ENCODE measurements at regions not wholly inside any gene's neighbourhood (a gene's known extent, or its start where the extent isn't known, plus 50 kb on each side); places are given as distances from the start of the nearest gene placed in this dataset.

GRCh38 chr14:34129927-34130552 is 179.2 kb upstream of the EGLN3 start:
- DNase-seq, result no peak

GRCh38 chr14:34128665-34129064 is 177.8 kb upstream of the EGLN3 start:
- DNase-seq, result no peak

DNA sequence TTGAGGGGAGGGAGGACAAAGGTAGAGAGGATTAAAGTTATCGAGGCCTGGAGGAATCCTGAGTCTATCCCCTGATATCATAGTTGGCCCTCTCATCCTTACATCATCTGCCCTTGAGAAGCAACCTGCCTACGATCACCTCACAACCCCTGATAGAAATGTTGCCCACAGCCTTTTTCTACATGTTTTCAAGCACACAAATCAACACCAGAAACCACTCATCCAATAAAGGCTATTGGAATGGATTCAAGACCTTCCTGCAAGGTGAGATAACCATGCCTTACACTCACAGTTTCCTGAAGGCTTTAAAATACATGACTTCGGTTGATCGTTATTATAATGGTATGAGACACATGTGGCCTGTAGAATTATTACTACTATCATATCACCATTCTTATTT is 175.7 kb upstream of the EGLN3 start:
- no peak for DNase-seq

DNA sequence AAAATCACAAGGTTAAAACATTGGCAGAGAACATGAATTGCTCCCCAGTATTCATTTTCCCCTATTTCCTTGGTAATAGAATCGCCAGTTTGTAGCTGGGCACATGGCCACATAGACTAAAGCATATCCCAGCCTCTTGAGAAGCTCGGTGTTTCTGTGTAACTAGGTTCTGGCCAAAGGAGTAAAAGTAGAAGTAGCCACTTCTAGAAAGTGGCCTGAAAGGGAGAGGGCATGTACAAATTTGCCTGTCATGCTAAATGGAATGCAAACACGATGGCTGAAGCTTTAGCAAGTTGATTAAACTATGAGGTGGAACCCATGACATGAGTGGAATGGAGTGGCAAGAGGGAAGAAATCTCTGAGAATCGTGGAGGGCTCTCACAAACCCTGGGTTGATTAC is 173.7 kb upstream of the EGLN3 start:
- DNase-seq, result no peak

- DNase-seq, result no peak
Observed at GRCh38 chr14:34122650-34123049, 171.8 kb upstream of the EGLN3 start.

DNA sequence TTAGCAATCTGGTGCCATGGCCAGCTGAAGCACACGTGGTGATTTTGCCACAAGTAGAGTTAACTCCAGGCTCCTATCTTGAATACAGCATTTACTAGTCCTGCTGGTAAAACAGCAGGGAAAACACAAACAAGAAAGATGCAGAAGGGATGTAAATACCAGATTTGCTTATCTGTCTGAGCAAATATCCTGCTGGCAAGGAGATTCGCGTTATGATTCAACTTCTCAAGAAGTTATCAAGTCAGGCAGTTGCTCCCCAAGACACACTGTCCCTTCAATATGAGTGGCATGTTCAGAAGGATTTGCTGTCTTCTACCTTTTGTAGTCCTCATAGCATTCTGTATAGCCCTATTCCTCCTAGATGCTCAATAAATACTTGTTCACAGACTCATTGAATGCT is 171.2 kb upstream of the EGLN3 start:
- no peak for DNase-seq

DNA sequence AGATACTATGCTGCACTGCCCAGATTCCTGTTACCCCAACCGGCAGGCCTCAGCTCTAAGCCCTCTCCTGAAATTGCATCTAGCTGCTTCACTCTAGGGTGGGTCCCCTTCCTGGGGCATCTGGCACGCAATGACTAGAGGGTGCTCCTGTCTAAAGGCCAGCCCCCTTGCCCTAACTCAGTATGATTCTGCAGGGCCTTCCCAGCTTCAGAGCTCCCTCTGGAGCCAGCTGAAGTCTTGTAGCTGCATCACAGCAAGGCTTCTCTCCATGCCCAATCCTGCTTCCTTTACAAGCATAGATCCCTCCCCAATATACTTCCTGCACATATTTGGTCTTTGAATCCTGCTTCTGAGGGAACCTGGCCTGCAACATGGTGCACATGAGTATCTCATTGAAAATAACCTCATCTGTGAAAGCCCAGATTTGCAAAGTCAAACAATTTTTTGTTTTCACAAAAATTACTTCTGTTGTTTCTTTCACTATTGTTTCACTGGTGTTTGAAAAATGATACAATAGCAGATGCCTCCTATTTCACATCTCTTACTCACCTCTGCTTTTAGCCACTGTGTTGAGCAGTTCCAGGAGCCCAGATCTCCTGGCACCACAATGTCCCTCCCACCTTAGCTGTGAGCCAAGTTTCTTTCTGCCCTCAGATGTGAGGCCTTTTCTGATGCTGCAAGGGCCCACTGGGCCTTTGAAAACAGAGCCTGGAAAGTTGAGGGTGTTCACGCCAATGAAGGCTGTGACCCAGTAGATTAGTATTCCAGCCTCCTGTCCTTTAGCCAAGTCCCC is 169.5 kb upstream of the EGLN3 start:
- no peak for DNase-seq

- DNase-seq, result no peak
Observed at GRCh38 chr14:34119107-34119858, 168.4 kb upstream of the EGLN3 start.

DNA sequence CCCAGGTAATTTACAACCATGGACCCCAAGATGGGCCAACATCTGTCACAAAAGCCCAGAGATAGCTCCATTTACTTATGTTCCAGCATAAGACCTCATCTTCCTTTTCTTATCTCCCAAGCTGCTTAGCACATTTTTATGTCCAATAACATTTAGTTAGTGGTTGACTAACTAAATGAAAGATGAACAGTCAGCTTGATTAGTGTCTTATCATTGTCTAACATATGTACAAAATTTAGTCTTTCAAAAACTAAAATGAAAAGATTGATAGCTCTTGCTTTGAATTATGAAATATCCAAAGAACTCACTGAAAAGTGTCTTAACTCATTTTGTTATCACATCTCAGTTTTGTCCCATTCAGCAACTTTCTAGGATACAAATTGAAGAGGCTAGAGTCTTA is 163.1 kb upstream of the EGLN3 start:
- no peak for DNase-seq

GRCh38 chr14:34113005-34113511 is 162.2 kb upstream of the EGLN3 start:
- DNase-seq, result no peak

- no peak for DNase-seq
Observed at GRCh38 chr14:34111953-34112352, 161.1 kb upstream of the EGLN3 start.

- DNase-seq, result no peak
Observed at GRCh38 chr14:34111505-34111904, 160.6 kb upstream of the EGLN3 start.

GRCh38 chr14:34110531-34110930 is 159.7 kb upstream of the EGLN3 start:
- no peak for DNase-seq

GRCh38 chr14:34107441-34107840 is 156.6 kb upstream of the EGLN3 start:
- no peak for DNase-seq

DNA sequence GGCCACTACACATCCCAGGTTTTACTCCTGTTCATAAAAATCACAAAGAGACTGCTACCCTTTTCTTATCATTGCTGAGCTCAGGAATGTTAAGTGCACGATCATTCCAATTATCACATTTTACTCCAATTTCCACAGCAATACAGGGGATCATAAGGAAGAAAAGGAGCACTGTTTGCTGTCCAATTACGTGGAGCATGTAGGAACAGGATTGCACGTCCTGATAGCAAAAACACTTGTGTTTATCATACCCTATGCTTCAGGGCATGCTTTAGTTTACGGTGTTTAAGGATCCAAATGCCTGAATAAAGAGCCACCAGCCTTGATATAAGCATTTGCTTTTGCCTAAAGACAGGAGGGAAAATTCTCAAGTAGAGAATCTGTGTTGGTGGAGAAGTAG is 155.4 kb upstream of the EGLN3 start:
- DNase-seq, result no peak

DNA sequence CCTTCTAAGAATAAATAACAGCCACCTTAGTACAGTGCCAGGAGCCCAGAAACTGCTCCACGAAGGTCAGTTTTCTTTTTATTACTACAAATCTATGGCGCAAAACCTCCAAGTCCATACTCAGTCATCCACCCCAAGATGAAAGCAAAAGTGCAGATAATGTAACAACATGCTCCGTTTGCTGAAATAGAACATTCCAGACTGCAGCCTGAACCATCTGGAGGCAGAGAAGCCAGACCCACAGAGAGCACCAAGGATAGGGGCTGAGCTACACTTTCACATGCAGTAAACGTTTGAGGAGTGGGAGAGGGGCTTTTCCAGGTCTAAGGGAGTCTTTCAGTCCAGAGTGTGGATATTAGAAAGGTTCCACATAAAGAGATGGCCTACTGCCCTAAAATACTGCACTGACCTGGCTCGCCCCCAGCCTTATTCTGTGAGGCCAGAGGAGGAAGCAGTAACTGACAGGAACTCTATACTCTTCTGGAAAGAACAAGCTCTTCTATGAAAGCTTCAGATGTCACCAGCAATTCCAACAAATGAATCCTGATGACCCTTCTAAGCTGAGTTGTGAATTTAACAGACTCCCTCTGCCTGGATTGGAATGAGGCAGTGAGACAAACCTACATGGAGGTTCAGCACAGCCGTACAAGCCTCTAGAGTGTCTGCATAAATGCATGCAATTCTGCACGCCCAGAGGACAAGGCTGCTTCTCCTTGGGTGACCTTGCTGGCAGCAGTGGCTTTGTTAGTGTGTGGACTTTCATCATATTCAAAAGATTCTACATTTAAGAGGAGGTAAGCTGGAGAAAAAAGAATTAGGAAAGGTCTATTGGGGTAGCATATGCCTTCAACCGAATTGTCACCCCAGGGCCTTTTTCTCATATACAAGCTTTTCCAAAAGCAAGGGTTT is 153.9 kb upstream of the EGLN3 start:
- DNase-seq, result peak; percentile 31

DNA sequence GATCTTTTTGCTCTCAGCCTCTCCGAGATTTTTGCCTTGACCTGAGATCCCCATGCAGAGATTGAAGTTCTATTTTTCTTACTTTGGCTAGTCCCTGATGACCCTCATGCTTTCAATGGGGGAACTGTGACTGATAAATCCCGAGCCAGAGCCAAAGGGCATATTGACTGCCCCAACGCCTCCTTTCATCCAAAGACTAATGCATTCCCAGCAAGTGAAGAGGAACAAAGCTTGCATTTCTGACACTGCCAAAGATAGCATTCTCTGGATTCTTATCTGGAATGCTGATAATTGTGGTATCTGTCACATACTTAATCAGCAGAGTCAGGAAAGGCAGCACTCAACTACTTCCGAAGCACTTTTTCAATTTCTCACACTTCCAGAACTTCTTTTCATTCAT is 152.3 kb upstream of the EGLN3 start:
- DNase-seq, result no peak

GRCh38 chr14:34099635-34100034 is 148.8 kb upstream of the EGLN3 start:
- no peak for DNase-seq

DNA sequence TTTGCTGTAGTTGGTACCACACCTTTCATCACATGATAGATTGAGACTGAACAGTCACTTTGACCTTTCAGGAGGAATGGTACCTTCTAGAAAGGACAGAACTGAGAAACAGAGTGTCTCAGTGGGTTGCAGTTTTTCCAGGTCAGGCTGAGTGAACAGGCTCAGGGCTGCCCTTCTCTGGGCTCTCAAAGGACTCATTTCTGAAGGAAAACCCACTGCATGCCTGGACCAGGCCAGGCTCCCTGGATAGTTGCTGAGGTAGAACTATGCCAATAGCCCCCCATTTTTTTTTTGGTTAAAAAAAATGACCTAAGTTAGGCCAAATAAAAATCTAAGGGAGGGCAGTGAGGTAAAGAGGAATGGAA is 148.1 kb upstream of the EGLN3 start:
- no peak for DNase-seq

DNA sequence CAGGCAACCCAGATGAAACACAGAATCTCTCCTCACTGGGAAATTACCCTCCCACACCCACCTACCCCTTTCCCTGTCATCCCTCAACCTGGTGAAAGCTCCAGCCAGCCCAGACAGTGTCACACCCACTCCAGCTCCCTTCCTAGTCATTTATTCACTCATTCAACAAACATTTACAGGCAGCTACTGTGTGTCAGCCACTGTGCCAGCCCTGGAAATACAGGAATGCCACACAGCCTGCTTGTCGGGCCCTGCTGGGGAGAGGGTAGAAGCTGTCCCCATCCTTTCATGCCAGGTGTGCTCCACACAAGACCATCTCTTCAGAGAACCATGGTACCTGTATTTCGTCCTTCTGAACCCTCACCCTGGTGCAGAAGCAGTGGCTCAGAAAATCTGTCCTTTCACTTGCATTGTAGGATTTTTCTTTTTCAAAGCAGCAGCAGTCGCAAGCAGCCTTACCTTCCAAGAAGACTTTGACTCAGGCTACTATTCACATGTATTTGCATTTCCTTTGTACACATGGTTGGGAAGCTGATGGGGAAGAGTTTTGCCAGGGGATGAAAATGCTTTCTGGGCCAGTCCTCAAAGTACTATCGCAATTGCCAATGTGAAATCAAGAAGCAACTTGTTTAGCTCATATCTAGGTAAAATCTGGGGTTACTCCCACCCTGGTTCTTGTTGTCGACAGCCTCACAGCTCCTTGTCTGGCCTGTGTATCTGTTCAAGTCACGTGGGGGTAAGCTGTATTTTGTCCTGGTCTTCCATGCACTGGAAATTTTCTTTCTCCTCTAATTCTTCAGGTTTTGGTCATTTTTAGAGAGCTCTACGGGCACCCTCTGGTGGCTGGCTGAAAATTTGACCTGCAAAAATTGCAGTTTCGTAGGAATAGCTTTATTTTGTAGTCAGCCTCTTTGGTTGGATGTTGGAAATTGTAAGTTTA is 147.4 kb upstream of the EGLN3 start:
- DNase-seq, result peak; percentile 75

- DNase-seq, result no peak
Observed at GRCh38 chr14:34097644-34098043, 146.8 kb upstream of the EGLN3 start.
